GM06990 (cell line): ENCODE measurements at regions not wholly inside any gene's neighbourhood (a gene's known extent, or its start where the extent isn't known, plus 50 kb on each side); places are given as distances from the start of the nearest gene placed in this dataset.

ENCODE experiments used
- DNase-seq: peaks from one replicate; pipeline ENCODE4 v3.0.0-alpha.2; 2011; ENCODE audit not compliant: insufficient read length; ENCODE audit errors: extremely low read depth
- H3K27me3 ChIP-seq: replicated peaks from 2 replicates; pipeline ENCODE4 v1.6.0; 2011; ENCODE audit warnings: low read length; ENCODE audit not compliant: control insufficient read depth, insufficient read depth
- H3K36me3 ChIP-seq: 2 replicates; pipeline ENCODE4 v1.5.1; 2011; ENCODE audit warnings: low read length; ENCODE audit not compliant: control insufficient read depth, insufficient read depth
- H3K4me3 ChIP-seq: replicated peaks from 2 replicates; pipeline ENCODE4 v1.5.1; 2011; ENCODE audit warnings: low read depth, mild to moderate bottlenecking, control low read depth, low read length
- TF ChIP-seq, protein P1 (sequence below): IDR thresholded peaks from 2 replicates; pipeline ENCODE4 v1.5.1; 2011; ENCODE audit warnings: low read length, control low read depth, mild to moderate bottlenecking, inconsistent platforms; ENCODE audit not compliant: insufficient read depth, poor library complexity, severe bottlenecking

DNA sequence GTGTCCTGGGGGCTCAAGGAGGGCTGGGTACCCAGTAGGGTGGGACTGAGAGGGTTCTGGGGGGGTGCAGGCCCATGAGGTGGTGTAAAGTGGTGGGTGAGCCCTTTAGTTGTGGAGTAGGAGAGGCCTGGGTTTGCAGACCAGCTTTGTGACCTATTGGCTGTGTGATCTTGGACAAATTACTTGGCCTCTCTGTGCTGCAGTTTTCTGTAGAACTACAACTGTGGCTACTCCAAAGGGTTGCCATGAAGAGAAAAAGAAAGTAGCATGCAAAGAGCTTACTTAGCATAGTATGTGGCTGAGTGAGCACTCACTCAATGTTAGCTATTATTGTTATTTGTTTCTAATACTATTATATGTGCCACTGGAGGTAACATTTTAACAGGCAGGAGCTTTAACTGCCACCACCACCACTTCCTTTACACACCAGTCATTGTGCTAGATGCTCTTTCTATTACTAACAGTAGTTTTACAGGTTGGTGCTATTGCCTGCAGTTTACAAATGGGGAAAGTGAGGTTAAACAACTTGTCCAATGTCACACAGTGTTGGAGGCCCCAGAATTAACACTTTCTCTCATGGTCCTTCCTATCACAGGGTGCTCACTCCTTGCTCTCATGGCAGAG lies 286.8 kb downstream of the DHX35 start:
- no peaks in the 10 kb centered on the region for H3K27me3 ChIP-seq
- TF ChIP-seq, protein P1, sequence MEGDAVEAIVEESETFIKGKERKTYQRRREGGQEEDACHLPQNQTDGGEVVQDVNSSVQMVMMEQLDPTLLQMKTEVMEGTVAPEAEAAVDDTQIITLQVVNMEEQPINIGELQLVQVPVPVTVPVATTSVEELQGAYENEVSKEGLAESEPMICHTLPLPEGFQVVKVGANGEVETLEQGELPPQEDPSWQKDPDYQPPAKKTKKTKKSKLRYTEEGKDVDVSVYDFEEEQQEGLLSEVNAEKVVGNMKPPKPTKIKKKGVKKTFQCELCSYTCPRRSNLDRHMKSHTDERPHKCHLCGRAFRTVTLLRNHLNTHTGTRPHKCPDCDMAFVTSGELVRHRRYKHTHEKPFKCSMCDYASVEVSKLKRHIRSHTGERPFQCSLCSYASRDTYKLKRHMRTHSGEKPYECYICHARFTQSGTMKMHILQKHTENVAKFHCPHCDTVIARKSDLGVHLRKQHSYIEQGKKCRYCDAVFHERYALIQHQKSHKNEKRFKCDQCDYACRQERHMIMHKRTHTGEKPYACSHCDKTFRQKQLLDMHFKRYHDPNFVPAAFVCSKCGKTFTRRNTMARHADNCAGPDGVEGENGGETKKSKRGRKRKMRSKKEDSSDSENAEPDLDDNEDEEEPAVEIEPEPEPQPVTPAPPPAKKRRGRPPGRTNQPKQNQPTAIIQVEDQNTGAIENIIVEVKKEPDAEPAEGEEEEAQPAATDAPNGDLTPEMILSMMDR = no peak
- H3K4me3 ChIP-seq = no peak overlapping the region

DNA sequence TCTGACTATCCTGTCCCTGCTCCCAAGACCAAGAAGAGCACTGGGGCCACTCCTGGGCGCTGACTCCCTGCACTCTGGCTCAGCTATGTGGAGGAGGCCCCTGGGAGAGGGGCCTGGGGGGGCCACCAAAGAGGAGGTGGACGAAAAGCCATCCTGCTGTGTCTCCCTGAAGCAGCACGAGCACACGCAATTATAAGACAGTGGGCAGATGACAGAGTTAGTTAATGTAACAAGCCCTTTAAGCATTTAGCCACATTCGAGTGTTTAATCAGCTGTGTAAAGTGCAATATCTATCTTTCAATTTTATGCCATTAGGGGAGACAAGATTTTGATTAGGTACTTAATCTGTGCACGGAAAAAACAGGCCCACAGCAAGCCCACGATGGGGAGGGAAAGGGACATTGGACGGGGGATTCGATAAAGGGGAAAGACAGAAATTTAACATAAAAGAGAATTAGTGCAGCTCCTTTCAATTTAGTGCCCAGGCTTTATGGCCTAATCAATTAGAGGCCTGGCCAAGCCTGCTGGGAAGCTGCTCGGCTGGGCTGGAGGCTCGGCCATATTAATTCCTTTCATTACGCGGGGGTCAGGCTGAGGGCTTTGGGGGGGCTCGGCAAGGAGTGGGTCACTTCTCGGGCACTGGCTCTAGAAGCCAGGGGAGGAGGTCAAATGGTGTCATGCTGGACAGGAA lies 286.2 kb downstream of the DHX35 start:
- Histone ChIP-seq H3K4me3 (no peak overlapping the region), H3K36me3 (no peaks in the 10 kb centered on the region), H3K27me3 (no peaks in the 10 kb centered on the region)
- DNase-seq = no peak
- TF ChIP-seq, protein P1 = no peak

More for the DNA sequence above, 286.8 kb downstream of the DHX35 start:
- H3K36me3 ChIP-seq = no peaks in the 10 kb centered on the region
- DNase-seq = no peak

DNA sequence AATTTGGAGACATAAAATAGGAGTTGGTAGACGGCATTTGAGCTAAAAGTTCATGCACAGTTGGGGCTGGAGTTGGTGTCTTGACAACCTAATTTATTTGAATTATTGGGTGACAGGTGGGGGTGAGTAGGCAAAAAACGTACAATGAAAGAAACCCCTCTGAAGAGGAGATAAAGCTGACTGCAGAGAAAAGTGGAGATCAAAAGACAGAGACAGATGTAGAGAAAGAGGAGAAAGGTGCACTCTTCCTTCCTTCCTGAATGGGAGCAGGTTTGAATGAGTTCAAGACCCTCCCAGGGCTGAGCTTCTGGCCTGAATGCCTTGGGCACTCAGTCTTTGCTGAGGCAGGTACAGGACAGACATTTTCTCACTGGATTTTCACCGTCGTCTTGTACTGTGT lies 284.3 kb downstream of the DHX35 start:
- Histone ChIP-seq H3K27me3 (no peaks in the 10 kb centered on the region), H3K36me3 (no peaks in the 10 kb centered on the region), H3K4me3 (no peak overlapping the region)
- DNase-seq = no peak
- TF ChIP-seq, protein P1 = no peak

DNA sequence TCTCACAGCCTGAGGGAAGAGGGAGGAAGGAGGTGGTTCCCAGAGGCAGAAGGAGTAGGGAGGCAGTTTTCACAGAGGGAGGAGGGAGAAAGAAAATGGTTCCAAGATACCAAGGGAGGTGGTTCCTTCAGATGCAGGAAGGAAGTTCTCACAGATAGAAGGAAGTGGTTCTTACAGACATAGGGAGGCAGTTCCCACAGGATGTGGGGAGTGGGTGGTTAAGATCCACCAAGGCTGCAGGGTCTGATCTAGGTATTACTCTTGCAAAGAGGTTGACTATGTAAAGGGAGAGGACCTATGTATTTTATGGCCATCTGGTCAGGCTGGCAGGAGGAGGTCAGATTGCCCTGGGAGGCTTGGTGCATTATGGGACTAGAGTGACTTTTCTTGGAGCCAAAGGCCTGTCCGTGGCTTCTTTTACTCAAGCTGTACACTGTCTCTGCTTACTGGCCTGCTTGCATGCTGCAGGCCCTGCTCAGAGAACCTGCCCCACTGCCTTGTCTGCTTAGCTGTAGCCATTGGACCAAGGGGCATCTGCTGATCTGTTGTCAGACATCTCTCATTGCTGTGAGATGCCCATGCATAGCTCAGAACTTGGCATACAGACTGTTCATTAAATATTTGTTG lies 283.7 kb downstream of the DHX35 start:
- H3K36me3 ChIP-seq = no peaks in the 10 kb centered on the region
- TF ChIP-seq, protein P1 = no peak

DNA sequence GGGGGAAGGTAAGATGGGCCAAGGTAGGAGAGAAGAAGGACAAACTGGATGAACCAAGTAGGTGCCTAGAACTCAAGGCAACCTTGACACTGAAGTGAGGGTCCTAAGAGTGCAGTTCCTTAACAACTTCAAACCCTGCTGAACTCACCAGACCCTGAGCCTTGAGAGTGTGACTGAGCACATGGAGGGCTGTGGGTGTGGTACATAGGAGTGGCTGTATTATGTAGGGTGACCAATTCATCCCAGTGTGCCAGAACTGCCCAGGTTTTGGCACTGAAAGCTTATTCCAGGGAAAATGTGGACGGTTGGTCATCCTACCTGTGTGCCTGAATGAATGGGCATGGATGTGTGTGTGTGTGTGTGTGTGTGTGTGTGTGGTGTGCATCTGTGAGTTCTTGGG lies 281.8 kb downstream of the DHX35 start:
- Histone ChIP-seq H3K36me3 (no peaks in the 10 kb centered on the region), H3K4me3 (no peak overlapping the region), H3K27me3 (no peaks in the 10 kb centered on the region)
- TF ChIP-seq, protein P1 = no peak
- DNase-seq = no peak

More for the DNA sequence above, 283.7 kb downstream of the DHX35 start:
- no peak for DNase-seq
- H3K4me3 ChIP-seq = no peak overlapping the region
- H3K27me3 ChIP-seq = no peaks in the 10 kb centered on the region
